Prostate gland (tissue), 2 donors: ENCODE measurements at regions not wholly inside any gene's neighbourhood (a gene's known extent, or its start where the extent isn't known, plus 50 kb on each side); places are given as distances from the start of the nearest gene placed in this dataset.

Experiments
- POLR2A ChIP-seq: fragments of 450-650 bp; IDR thresholded peaks from one replicate; pipeline ENCODE4 v1.6.1; 2016; ENCODE audit warnings: antibody characterized with exemption, mild to moderate bottlenecking
- POLR2AphosphoS5 ChIP-seq: sonication (generic); formaldehyde crosslinking; IDR thresholded peaks from one replicate; pipeline ENCODE4 v1.6.1; 2017; ENCODE audit warnings: antibody characterized with exemption
- TF ChIP-seq, protein P1 (sequence below), 4 experiments: fragments of 200-600 bp in 2 of 4; fragments of 450-650 bp in 2 of 4; sonication (generic) in 2 of 4; IDR thresholded peaks; 1 replicate in 3 of 4; 2 replicates in 1 of 4; pipeline ENCODE4 v1.5.1; 2016 to 2019; ENCODE audit warnings: antibody characterized with exemption in 4 of 4, mild to moderate bottlenecking in 2 of 4, moderate library complexity in 2 of 4

DNA sequence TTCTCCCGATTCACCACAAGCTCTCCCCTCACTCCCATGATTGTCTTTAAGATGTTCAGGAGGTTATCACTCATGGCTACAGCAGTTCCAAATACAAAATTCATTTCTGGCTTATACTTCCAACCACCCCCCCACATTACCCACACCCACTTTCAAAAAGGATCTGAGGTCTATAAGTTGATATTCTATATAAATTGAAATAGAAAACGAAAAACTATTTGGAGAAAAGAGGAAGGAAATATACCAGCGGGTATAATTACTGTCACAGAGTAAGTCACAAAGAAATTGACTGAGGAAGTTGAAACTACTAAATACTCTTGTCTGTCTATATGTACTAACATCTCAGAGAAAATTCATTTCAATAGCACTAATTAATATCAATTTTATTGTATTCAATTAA is 112.7 kb upstream of the TNFAIP3 start:
- no peak for TF ChIP-seq POLR2AphosphoS5
- TF ChIP-seq, protein P1, sequence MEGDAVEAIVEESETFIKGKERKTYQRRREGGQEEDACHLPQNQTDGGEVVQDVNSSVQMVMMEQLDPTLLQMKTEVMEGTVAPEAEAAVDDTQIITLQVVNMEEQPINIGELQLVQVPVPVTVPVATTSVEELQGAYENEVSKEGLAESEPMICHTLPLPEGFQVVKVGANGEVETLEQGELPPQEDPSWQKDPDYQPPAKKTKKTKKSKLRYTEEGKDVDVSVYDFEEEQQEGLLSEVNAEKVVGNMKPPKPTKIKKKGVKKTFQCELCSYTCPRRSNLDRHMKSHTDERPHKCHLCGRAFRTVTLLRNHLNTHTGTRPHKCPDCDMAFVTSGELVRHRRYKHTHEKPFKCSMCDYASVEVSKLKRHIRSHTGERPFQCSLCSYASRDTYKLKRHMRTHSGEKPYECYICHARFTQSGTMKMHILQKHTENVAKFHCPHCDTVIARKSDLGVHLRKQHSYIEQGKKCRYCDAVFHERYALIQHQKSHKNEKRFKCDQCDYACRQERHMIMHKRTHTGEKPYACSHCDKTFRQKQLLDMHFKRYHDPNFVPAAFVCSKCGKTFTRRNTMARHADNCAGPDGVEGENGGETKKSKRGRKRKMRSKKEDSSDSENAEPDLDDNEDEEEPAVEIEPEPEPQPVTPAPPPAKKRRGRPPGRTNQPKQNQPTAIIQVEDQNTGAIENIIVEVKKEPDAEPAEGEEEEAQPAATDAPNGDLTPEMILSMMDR (IDR thresholded peaks at IDR 0.05), result no peak
- TF ChIP-seq POLR2A, result no peak
